ENCODE measurements at regions not wholly inside any gene's neighbourhood (a gene's known extent, or its start where the extent isn't known, plus 50 kb on each side); places are given as distances from the start of the nearest gene placed in this dataset.
A peak's percentile ranks its signal among the peaks of the same experiment; 100 is the strongest.

- Histone ChIP-seq H3K4me3 (ENCODE audit: low read length) (no peak overlapping the region), H4K20me1 (ENCODE audit: insufficient read depth, low read length) (no peaks in the 10 kb centered on the region), H3K27ac (ENCODE audit: low read length) (no peak overlapping the region), H3K4me2 (ENCODE audit: low read depth, low read length) (no peak overlapping the region), H3K27me3 (replicated peaks; ENCODE audit: insufficient read depth, low read length) (no peaks in the 10 kb centered on the region), H3K9ac (ENCODE audit: low read length) (no peak overlapping the region), H3K9me2 (replicated peaks; ENCODE audit: insufficient read depth, low read length) (no peaks in the 10 kb centered on the region), H3K79me2 (ENCODE audit: low read length) (no peaks in the 10 kb centered on the region), H3F3A (ENCODE audit: insufficient read depth, low read length) (no peaks in the 10 kb centered on the region), H3K9me3 (replicated peaks; ENCODE audit: insufficient read depth, low read length) (no peaks in the 10 kb centered on the region), H3K36me3 (replicated peaks; ENCODE audit: insufficient read depth, low read length) (no peaks in the 10 kb centered on the region), H3K4me1 (ENCODE audit: low read length) (no peaks in the 10 kb centered on the region), H2AFZ (ENCODE audit: low read length) (no peak overlapping the region)
- no peak for TF ChIP-seq EZH2 (optimal IDR thresholded peaks at IDR 0.05; ENCODE audit: low read depth, low read length)
- TF ChIP-seq CTCF (IDR thresholded peaks at IDR 0.05; ENCODE audit: low read length) = no peak
- TF ChIP-seq EZH2phosphoT487 (IDR thresholded peaks at IDR 0.05; ENCODE audit: low read length) = no peak
- no peak for DNase-seq
Observed at GRCh38 chr10:42431095-42431494, 207.3 kb downstream of the ZNF33B start.

GRCh38 chr10:42428534-42428933 is 209.8 kb downstream of the ZNF33B start:
- no peaks in the 10 kb centered on the region for H3F3A ChIP-seq (ENCODE audit: insufficient read depth, low read length)
- H3K27ac ChIP-seq (ENCODE audit: low read length) = no peak overlapping the region
- H3K9ac ChIP-seq (ENCODE audit: low read length) = no peak overlapping the region
- no peaks in the 10 kb centered on the region for H3K36me3 ChIP-seq (replicated peaks; ENCODE audit: insufficient read depth, low read length)
- DNase-seq = peak; percentile 12
- H3K9me2 ChIP-seq (replicated peaks; ENCODE audit: insufficient read depth, low read length) = no peaks in the 10 kb centered on the region
- no peaks in the 10 kb centered on the region for H3K79me2 ChIP-seq (ENCODE audit: low read length)
- H2AFZ ChIP-seq (ENCODE audit: low read length) = no peak overlapping the region
- H3K9me3 ChIP-seq (replicated peaks; ENCODE audit: insufficient read depth, low read length) = no peaks in the 10 kb centered on the region
- peak; percentile 38; the same call in 1 of the 2 replicates for TF ChIP-seq CTCF (IDR thresholded peaks at IDR 0.05; ENCODE audit: low read length)
- TF ChIP-seq EZH2phosphoT487 (IDR thresholded peaks at IDR 0.05; ENCODE audit: low read length) = no peak
- no peaks in the 10 kb centered on the region for H3K27me3 ChIP-seq (replicated peaks; ENCODE audit: insufficient read depth, low read length)
- H3K4me3 ChIP-seq (ENCODE audit: low read length) = no peak overlapping the region
- H3K4me1 ChIP-seq (ENCODE audit: low read length) = no peaks in the 10 kb centered on the region
- H3K4me2 ChIP-seq (ENCODE audit: low read depth, low read length) = no peak overlapping the region
- H4K20me1 ChIP-seq (ENCODE audit: insufficient read depth, low read length) = no peaks in the 10 kb centered on the region

GRCh38 chr10:42422911-42423310 is 215.5 kb downstream of the ZNF33B start:
- Histone ChIP-seq H3K79me2 (ENCODE audit: low read length) (no peaks in the 10 kb centered on the region), H3K9me2 (replicated peaks; ENCODE audit: insufficient read depth, low read length) (no peaks in the 10 kb centered on the region), H2AFZ (ENCODE audit: low read length) (no peak overlapping the region), H3K27ac (ENCODE audit: low read length) (no peak overlapping the region), H3K36me3 (replicated peaks; ENCODE audit: insufficient read depth, low read length) (no peaks in the 10 kb centered on the region), H3K4me2 (ENCODE audit: low read depth, low read length) (no peak overlapping the region), H3K9ac (ENCODE audit: low read length) (no peak overlapping the region), H3K9me3 (replicated peaks; ENCODE audit: insufficient read depth, low read length) (no peaks in the 10 kb centered on the region), H3K27me3 (replicated peaks; ENCODE audit: insufficient read depth, low read length) (no peaks in the 10 kb centered on the region), H3K4me1 (ENCODE audit: low read length) (no peaks in the 10 kb centered on the region), H3K4me3 (ENCODE audit: low read length) (no peak overlapping the region), H3F3A (ENCODE audit: insufficient read depth, low read length) (no peaks in the 10 kb centered on the region), H4K20me1 (ENCODE audit: insufficient read depth, low read length) (no peaks in the 10 kb centered on the region)
- DNase-seq = no peak
- TF ChIP-seq CTCF (IDR thresholded peaks at IDR 0.05; ENCODE audit: low read length) (no peak), EZH2 (optimal IDR thresholded peaks at IDR 0.05; ENCODE audit: low read depth, low read length) (no peak), EZH2phosphoT487 (IDR thresholded peaks at IDR 0.05; ENCODE audit: low read length) (no peak)

Measured in MM.1S (cell line).